T-helper 1 cell treated with Interleukin-12 subunit alpha and Interleukin-12 subunit beta and Interleukin-4 antibody, amounts not matched to agents 30 ng/mL and 1 ng/mL, for 36 hours (primary cell): ENCODE measurements at regions not wholly inside any gene's neighbourhood (a gene's known extent, or its start where the extent isn't known, plus 50 kb on each side); places are given as distances from the start of the nearest gene placed in this dataset.
"Not testable (repeated sequence)": the region's sequence is repeated elsewhere in the genome, so short reads cannot be mapped to it uniquely, and the experiment has no call there.

Experiments used
- intact Hi-C: fragments of 100-400 bp; cut with micrococcal nuclease; formaldehyde crosslinking; loops from one replicate; pipeline ENCODE4 v1.15.1; 2024

- intact Hi-C loops: not testable (repeated sequence)
These were observed 674.0 kb downstream of the BRINP1 start for GRCh38 chr9:118695249-118695648.

DNA sequence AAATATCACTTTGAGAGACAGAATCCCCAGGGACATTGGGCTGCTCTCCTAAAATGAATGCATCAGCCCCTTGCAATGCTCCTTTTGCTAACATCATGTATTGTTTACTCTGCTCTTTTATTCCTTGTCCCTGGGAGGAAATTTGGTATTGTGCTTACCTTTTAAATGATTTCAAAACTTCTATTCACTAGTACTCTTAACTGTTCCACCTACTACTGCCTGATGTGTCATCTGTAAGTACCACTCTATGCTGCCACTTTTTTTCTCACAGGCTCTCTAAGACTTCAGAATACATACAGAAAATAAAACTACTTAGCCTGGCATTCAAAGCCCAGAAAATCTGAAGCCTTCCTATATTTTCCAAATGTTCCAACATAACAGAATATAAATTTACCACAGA, 667.2 kb downstream of the BRINP1 start:
- intact Hi-C loops: no loop called here

- intact Hi-C loops: no loop called here
These were observed 657.4 kb downstream of the BRINP1 start for GRCh38 chr9:118711843-118712242.

- intact Hi-C loops: no loop called here
These were observed 648.0 kb downstream of the BRINP1 start for GRCh38 chr9:118721276-118721675.

DNA sequence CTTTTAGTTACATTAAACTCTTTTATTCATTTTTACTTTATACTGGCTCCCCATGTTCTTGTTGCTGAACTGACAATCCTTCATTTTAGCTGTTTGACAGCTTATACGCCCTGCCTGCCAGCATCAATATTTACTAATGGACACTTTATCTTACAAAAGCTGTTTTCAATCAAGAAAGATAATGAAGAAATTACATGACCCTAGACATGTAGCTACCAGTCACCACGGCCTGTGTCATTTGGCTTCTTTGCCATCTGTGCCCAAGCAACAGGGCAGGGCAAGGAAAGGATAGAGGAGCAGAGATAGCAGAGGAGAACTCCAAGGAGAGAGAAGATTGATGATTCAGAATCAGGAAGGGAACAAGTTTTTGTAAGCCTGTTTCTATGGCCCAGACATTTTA, 647.3 kb downstream of the BRINP1 start:
- intact Hi-C loops: no loop called here

- intact Hi-C loops: no loop called here
These were observed 639.3 kb downstream of the BRINP1 start for GRCh38 chr9:118729981-118730380.

GRCh38 chr9:118732998-118733397, 636.2 kb downstream of the BRINP1 start:
- intact Hi-C loops: no loop called here

DNA sequence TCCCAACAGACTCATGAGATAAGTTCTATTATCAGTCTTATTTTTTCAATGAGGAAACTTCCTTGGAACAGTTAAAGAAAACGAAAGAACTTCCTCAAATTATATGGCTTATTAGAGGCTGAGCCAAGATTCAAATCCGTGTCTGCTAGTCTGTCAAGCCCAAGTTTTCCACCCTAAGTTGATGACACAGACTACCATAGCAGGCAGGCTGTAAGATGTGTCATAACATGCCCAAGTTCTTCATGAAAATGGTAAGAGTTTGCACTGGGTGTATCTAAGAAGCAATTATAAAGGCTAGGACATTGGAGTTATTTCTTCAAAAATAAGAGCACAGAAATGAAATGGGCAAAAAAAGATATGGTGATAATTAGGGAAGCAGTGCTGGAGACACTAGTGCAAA, 634.5 kb downstream of the BRINP1 start:
- intact Hi-C loops: no loop called here

DNA sequence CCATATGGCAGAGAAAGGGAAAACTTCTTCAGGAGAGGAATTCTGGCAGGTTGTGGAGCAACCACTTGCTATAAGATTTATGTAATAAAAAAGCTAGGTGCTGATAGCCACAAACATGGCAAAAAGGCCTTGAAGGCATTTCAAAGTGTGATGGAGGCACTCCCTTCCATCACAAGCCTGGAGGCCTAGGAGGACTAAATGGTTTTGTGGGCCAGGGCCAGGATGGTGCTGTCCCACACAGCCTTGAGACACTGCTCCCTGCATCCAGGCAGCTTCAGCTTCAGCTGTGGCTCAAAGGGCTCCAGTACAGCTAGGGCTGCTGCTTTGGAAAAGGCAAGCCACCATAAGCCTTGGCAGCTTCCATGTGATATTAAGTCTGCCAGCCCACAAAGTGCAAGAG, 632.8 kb downstream of the BRINP1 start:
- intact Hi-C loops: no loop called here

- intact Hi-C loops: no loop called here
These were observed 618.0 kb downstream of the BRINP1 start for GRCh38 chr9:118751077-118751847.

GRCh38 chr9:118751848-118752223, 617.4 kb downstream of the BRINP1 start:
- intact Hi-C loops: no loop called here

DNA sequence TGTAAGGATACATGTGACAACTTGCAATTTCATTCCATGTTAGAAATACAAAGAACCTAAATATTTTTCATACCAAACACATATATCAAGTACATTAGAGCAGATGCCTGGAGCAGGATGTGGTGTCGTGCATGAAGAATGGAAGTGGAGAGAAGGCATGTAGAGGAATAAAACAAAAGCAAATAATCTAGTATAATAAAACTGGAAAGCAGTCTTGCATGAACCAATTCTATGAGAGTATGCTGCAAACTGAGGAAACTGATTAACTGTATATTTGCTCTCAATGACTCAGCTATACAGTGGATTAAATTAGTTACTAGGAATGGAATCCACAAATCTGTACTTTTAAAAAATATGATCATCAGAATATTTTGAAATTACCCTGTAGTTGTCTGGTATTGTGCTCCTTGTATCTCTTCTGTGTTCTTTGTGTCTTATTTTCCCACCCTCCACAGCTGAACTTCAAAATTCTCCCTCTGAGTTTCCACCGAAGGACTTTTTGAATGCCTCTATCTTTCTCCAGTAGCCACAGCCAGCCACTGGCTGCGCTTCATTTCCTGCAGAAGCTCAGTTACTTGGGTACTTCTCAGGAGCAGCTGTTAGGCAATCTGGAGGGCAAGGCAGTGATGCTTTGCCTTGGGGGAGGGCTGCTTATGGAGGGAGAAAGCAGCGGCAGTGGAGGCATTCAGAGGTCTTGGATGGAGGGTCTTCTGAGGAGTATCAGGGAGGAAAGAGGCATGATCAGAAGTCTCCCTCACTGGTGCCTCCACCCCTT, 608.0 kb downstream of the BRINP1 start:
- intact Hi-C loops: no loop called here

- intact Hi-C loops: no loop called here
These were observed 601.7 kb downstream of the BRINP1 start for GRCh38 chr9:118767571-118767970.

- intact Hi-C loops: no loop called here
These were observed 586.3 kb downstream of the BRINP1 start for GRCh38 chr9:118782790-118783463.

DNA sequence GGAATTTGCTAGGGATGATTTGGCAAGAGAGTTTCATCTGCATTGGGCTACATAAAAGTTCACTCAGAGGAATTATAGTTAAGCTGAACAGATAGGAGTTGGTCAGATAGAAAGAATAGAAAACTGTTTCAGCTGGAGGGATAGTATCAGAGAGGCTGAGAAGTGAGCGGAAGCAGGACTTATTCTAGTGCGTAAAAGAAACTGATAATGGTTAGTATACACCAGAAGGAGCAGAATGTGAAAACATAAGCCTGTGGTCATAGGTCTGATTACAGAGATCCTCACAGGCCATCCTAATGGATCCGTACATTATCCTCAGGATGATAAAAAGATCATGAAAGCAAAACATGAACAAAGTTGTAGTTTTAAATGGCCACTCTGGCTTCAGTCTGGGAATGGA, 585.2 kb downstream of the BRINP1 start:
- intact Hi-C loops: no loop called here

- intact Hi-C loops: no loop called here
These were observed 583.8 kb downstream of the BRINP1 start for GRCh38 chr9:118785456-118785855.

GRCh38 chr9:118786877-118787276, 582.4 kb downstream of the BRINP1 start:
- intact Hi-C loops: no loop called here

- intact Hi-C loops: no loop called here
These were observed 560.0 kb downstream of the BRINP1 start for GRCh38 chr9:118809160-118809625.

- intact Hi-C loops: no loop called here
These were observed 539.9 kb downstream of the BRINP1 start for GRCh38 chr9:118829334-118829733.

DNA sequence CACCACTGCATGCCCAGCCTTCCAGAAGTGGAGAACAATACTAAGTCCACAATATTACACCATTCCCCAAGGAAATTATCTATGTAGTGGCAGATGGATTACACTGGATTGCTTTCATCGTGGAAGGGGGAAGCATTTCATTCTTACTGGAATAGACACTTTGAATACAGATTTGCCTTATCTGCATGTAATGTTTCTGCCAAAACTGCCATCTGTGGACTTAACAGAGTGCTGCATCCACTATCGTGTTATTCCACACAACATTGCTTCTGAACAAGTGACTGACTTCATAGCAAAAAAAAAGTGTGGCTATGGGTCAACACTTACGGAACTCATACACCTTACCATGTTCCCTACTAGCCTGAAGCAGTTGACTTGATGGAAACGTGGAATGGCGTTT, 536.9 kb downstream of the BRINP1 start:
- intact Hi-C loops: no loop called here

DNA sequence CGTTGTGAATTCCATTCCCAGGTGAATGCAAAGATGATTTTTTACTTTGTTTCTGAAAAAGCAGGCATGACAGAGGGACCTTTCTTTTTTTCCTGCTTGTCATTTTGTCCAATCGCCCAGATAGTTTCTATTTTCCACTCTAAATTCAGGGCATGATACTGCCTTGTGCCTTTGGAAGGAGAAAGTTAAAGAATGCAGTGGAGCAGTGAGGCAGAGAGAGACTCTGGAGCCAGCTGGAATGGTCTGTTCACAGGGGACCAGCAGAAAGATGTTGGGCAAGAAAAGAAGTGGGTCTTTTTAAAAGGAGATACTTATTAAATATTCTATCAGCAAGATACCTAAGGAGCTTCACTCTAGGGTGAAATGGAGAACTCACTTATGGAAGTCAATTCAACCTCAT, 532.3 kb downstream of the BRINP1 start:
- intact Hi-C loops: no loop called here

DNA sequence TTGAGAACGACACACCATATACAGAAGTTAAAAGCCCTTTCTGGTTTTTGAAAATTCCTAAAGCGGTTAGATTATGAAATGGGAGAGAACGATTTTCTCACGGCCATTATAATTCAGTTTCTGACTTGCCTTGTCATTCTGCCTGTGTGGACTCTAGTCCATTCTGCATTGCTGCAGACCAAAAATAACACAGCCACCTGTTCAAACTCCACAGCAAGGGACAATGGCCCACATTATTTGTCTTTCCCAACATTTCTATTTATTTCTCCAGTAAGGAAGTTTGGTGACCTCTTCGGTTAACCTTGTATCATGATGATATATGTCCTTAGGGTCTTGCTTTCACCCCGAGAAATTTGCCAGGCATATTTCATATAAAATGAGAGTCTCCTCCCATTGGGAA, 497.7 kb downstream of the BRINP1 start:
- intact Hi-C loops: no loop called here
